ENCODE measurements at regions not wholly inside any gene's neighbourhood (a gene's known extent, or its start where the extent isn't known, plus 50 kb on each side); places are given as distances from the start of the nearest gene placed in this dataset.

GRCh38 chr15:93308026-93308690, 219.1 kb upstream of the RGMA start:
- no peak overlapping the region for H3K4me3 ChIP-seq (ENCODE audit: low read depth in 1 of 2, low read length in 1 of 2)
- H3K27me3 ChIP-seq, result peaks cover 12% of the 10 kb centered on the region
- no peaks in the 10 kb centered on the region for H3K4me1 ChIP-seq (ENCODE audit: control insufficient read depth in 1 of 2, insufficient read depth in 1 of 2, low read depth in 1 of 2, low read length in 1 of 2)
- H3K36me3 ChIP-seq, result no peaks in the 10 kb centered on the region
- no peaks in the 10 kb centered on the region for H3K9me3 ChIP-seq
- no peak overlapping the region for H3K27ac ChIP-seq
- TF ChIP-seq CTCF (IDR thresholded peaks at IDR 0.05), result no peak

GRCh38 chr15:93307513-93307912, 218.5 kb upstream of the RGMA start:
- Histone ChIP-seq H3K9me3 (no peaks in the 10 kb centered on the region), H3K4me3 (ENCODE audit: low read depth in 1 of 2, low read length in 1 of 2) (no peak overlapping the region), H3K36me3 (no peaks in the 10 kb centered on the region), H3K4me1 (ENCODE audit: control insufficient read depth in 1 of 2, insufficient read depth in 1 of 2, low read depth in 1 of 2, low read length in 1 of 2) (no peaks in the 10 kb centered on the region), H3K27me3 (peaks cover 8% of the 10 kb centered on the region), H3K27ac (no peak overlapping the region)
- no peak for TF ChIP-seq CTCF (IDR thresholded peaks at IDR 0.05)

- no peaks in the 10 kb centered on the region for H3K4me1 ChIP-seq (ENCODE audit: control insufficient read depth in 1 of 2, insufficient read depth in 1 of 2, low read depth in 1 of 2, low read length in 1 of 2)
- H3K4me3 ChIP-seq (ENCODE audit: low read depth in 1 of 2, low read length in 1 of 2), result no peak overlapping the region
- H3K27ac ChIP-seq, result no peak overlapping the region
- no peak for TF ChIP-seq CTCF (IDR thresholded peaks at IDR 0.05)
- no peaks in the 10 kb centered on the region for H3K36me3 ChIP-seq
- H3K9me3 ChIP-seq, result no peaks in the 10 kb centered on the region
- H3K27me3 ChIP-seq, result no peaks in the 10 kb centered on the region
Measured at GRCh38 chr15:93305306-93305705, 216.3 kb upstream of the RGMA start.

- Histone ChIP-seq H3K36me3 (no peaks in the 10 kb centered on the region), H3K4me3 (ENCODE audit: low read depth in 1 of 2, low read length in 1 of 2) (no peak overlapping the region), H3K27me3 (no peaks in the 10 kb centered on the region), H3K4me1 (ENCODE audit: control insufficient read depth in 1 of 2, insufficient read depth in 1 of 2, low read depth in 1 of 2, low read length in 1 of 2) (peaks cover 0 to 6% of the 10 kb centered on the region in 2 experiments), H3K27ac (no peak overlapping the region), H3K9me3 (no peaks in the 10 kb centered on the region)
- TF ChIP-seq CTCF (IDR thresholded peaks at IDR 0.05), result no peak
Measured at GRCh38 chr15:93302080-93302765, 213.2 kb upstream of the RGMA start.

GRCh38 chr15:93300796-93301195, 211.8 kb upstream of the RGMA start:
- TF ChIP-seq CTCF (IDR thresholded peaks at IDR 0.05), result no peak
- H3K36me3 ChIP-seq, result no peaks in the 10 kb centered on the region
- H3K27ac ChIP-seq, result no peak overlapping the region
- H3K27me3 ChIP-seq, result no peaks in the 10 kb centered on the region
- H3K4me3 ChIP-seq (ENCODE audit: low read depth in 1 of 2, low read length in 1 of 2), result no peak overlapping the region
- H3K9me3 ChIP-seq, result no peaks in the 10 kb centered on the region
- peaks cover 0 to 6% of the 10 kb centered on the region in 2 experiments for H3K4me1 ChIP-seq (ENCODE audit: control insufficient read depth in 1 of 2, insufficient read depth in 1 of 2, low read depth in 1 of 2, low read length in 1 of 2)

Data from neutrophil (primary cell).